Transverse colon (tissue), 4 donors: ENCODE measurements at regions not wholly inside any gene's neighbourhood (a gene's known extent, or its start where the extent isn't known, plus 50 kb on each side); places are given as distances from the start of the nearest gene placed in this dataset.

Experiments
- DNase-seq: peaks from one replicate; pipeline ENCODE4 v3.0.0-alpha.2; 2019
- H3K27ac ChIP-seq, 4 donors: fragments of 200-600 bp; sonication (generic); 2 replicates each; pipeline ENCODE4 v1.5.1; 2016 to 2018; ENCODE audit warnings: inconsistent platforms in 4 of 4
- H3K27me3 ChIP-seq: fragments of 200-600 bp; sonication (generic); 2 replicates; pipeline ENCODE4 v1.5.1; 2017; ENCODE audit warnings: inconsistent platforms
- H3K36me3 ChIP-seq, 4 donors: fragments of 200-600 bp; sonication (generic); 2 replicates each; pipeline ENCODE4 v1.5.1; 2017 to 2019; ENCODE audit warnings: inconsistent platforms in 4 of 4
- H3K4me1 ChIP-seq, 4 donors: fragments of 200-600 bp; sonication (generic); 2 replicates each; pipeline ENCODE4 v1.5.1; 2017 to 2020; ENCODE audit warnings: inconsistent platforms in 4 of 4
- H3K4me3 ChIP-seq, 4 donors: fragments of 200-600 bp; sonication (generic); 1 replicate in 1 of 4; 2 replicates in 3 of 4; pipeline versions ENCODE4 v1.5.1 to v1.6.1; 2017 to 2019; ENCODE audit warnings: inconsistent platforms in 4 of 4
- H3K9me3 ChIP-seq, 2 donors: fragments of 200-600 bp; sonication (generic); 2 replicates each; pipeline ENCODE4 v1.5.1; 2017 to 2019; ENCODE audit warnings: inconsistent platforms in 2 of 2
- EP300 ChIP-seq: sonication (generic); formaldehyde crosslinking; IDR thresholded peaks from one replicate; pipeline ENCODE4 v1.6.1; 2017; ENCODE audit warnings: antibody characterized with exemption, low read depth
- POLR2A ChIP-seq: fragments of 450-650 bp; IDR thresholded peaks from one replicate; pipeline ENCODE4 v1.6.1; 2016; ENCODE audit warnings: antibody characterized with exemption, mild to moderate bottlenecking, moderate library complexity
- POLR2AphosphoS5 ChIP-seq, 3 donors: sonication (generic); formaldehyde crosslinking; IDR thresholded peaks; one replicate each; pipeline ENCODE4 v1.6.1; 2016; ENCODE audit warnings: antibody characterized with exemption in 3 of 3
- WGBS, 2 donors: methylation state at CpG; one replicate each; pipeline ENCODE4 v1.1.5; 2018; ENCODE audit warnings: low coverage in 1 of 2; 5-methylcytosine and 5-hydroxymethylcytosine counted together
- in situ Hi-C, 4 donors: fragments of 200-750 bp; cut with MboI; loops; one replicate each; pipeline versions ENCODE4 v1.15.0 to v1.15.1; 2017; ENCODE audit warnings: low sequenced_read_pairs in 3 of 4, low pct_ligation_motif_present in 1 of 4, low pct_unique_long_range_greater_than_20kb in 1 of 4
- intact Hi-C: fragments of 100-400 bp; cut with DNase I; formaldehyde crosslinking; loops from one replicate; pipeline ENCODE4 v1.15.1; 2023; ENCODE audit warnings: low total_unique reads
- TF ChIP-seq, protein P1 (sequence below), 5 experiments: fragments of 200-600 bp in 3 of 5; fragments of 450-650 bp in 2 of 5; sonication (generic) in 3 of 5; IDR thresholded peaks; 1 replicate in 2 of 5; 2 replicates in 3 of 5; pipeline ENCODE4 v1.5.1; 2016 to 2017; ENCODE audit warnings: antibody characterized with exemption in 5 of 5, inconsistent platforms in 3 of 5, mild to moderate bottlenecking in 2 of 5, moderate library complexity in 1 of 5

DNA sequence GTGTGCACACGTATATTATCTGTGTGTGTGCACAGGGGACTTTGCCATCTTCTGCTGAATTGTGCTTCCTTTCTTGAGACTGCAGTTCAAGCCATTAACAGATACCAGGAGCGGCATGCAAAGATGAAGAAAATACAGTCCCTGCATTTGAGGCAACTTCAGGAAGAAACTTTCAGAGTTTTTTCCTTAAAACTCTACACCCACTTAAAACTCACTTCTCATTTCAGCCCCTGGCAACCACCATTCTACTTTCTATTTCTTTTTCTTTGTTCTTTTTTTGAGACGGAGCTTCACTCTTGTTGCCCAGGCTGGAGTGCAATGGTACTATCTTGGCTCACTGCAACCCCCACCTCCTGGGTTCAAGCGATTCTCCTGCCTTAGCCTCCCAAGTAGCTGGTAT is 448.9 kb upstream of the ZMIZ1 start:
- Histone ChIP-seq H3K4me1 (peaks cover 14 to 43% (median 36%) of the 10 kb centered on the region in 4 donors), H3K36me3 (no peaks in the 10 kb centered on the region), H3K9me3 (no peaks in the 10 kb centered on the region), H3K4me3 (no peak overlapping the region), H3K27ac (no peak overlapping the region), H3K27me3 (no peaks in the 10 kb centered on the region)
- WGBS, 2 donors: 69 to 73% methylated on average over 2 to 4 of the region's 4 CpGs
- in situ Hi-C loops (no loop called here), intact Hi-C loops (no loop called here)
- DNase-seq: no peak
- TF ChIP-seq, protein P1, sequence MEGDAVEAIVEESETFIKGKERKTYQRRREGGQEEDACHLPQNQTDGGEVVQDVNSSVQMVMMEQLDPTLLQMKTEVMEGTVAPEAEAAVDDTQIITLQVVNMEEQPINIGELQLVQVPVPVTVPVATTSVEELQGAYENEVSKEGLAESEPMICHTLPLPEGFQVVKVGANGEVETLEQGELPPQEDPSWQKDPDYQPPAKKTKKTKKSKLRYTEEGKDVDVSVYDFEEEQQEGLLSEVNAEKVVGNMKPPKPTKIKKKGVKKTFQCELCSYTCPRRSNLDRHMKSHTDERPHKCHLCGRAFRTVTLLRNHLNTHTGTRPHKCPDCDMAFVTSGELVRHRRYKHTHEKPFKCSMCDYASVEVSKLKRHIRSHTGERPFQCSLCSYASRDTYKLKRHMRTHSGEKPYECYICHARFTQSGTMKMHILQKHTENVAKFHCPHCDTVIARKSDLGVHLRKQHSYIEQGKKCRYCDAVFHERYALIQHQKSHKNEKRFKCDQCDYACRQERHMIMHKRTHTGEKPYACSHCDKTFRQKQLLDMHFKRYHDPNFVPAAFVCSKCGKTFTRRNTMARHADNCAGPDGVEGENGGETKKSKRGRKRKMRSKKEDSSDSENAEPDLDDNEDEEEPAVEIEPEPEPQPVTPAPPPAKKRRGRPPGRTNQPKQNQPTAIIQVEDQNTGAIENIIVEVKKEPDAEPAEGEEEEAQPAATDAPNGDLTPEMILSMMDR (IDR thresholded peaks at IDR 0.05): no peak
- TF ChIP-seq POLR2A (no peak), EP300 (no peak), POLR2AphosphoS5 (IDR thresholded peaks at IDR 0.05) (no peak)

DNA sequence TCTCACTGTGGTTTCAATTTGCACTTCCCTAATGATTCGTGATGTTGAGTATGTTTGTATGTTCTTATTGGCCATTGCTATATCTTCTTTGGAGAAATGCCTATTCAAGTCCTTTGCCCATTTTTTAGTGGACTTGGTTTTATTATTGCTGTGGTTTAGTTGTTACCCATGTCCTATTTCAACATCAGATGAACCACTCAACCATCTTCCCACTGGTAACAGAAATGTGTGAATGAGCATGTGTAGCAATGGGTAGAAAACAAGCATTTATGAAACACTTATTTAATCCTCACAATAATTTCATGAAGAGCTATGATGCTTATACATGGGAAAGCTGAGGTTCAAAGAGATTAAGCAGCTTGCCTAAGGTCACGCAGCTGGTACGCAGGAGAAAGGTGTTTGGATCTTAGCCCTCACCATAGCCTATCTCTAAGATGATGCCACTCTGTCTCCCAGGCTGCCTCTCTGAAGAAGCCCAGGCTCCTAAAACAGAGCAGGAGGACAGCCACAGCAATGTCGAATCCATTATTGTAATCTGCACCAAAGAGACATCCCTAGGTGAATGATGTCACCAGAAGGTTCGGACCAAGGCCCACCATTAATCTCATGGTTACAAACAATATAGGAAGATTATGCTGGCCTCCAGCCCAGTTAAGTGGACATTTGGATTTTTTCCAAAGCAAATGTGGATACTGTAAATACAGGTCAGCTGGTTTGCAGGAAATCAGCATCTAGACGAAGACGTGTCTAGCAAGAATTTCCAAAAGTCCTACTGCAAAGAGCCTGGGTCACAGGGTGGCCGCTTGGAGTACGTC is 447.6 kb upstream of the ZMIZ1 start:
- H3K4me1 ChIP-seq: peaks cover 14 to 43% (median 36%) of the 10 kb centered on the region in 4 donors
- no peak for TF ChIP-seq POLR2A
- TF ChIP-seq, protein P1 (IDR thresholded peaks at IDR 0.05): no peak
- no peak for TF ChIP-seq EP300
- no peak for TF ChIP-seq POLR2AphosphoS5 (IDR thresholded peaks at IDR 0.05)
- H3K27ac ChIP-seq: no peak overlapping the region
- intact Hi-C loops (no loop called here), in situ Hi-C loops (no loop called here)
- H3K27me3 ChIP-seq: no peaks in the 10 kb centered on the region
- WGBS, 2 donors: 68 to 69% methylated on average over 4 to 9 of the region's 9 CpGs
- H3K4me3 ChIP-seq: no peak overlapping the region
- no peaks in the 10 kb centered on the region for H3K9me3 ChIP-seq
- H3K36me3 ChIP-seq: no peaks in the 10 kb centered on the region
- no peak for DNase-seq

DNA sequence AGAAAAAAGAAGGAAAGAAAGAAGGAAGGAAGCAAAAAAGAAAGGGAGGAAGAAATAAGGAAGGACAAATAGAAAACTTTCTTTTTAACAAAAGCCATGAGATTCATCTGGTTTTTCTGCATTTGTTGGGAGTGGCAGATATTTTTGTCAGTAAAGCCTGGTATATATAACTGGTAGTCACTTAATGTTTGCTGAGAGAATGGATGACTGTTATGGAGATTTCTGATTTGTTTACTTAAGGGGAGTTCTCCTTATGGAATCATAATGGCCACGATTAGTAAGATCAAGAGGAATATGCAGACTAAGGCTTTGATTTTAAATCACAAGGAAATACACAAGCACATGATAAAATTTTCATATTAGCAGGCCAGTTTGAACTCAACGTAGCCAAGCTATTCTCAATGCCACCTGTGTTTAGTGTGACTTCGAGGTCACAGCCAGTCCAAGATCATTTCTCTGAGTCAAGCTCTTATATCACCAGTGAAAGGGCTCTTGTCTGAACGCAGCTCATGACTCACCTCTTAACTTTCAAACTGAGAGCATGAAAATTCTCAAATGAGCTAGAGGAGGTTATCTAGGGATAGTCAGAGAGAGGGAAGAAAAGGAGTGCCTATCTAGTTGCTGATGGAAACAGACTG is 445.1 kb upstream of the ZMIZ1 start:
- in situ Hi-C loops: no loop called here
- intact Hi-C loops: no loop called here
- Histone ChIP-seq H3K4me1 (peaks cover 13 to 30% (median 23%) of the 10 kb centered on the region in 4 donors), H3K36me3 (no peaks in the 10 kb centered on the region), H3K4me3 (no peak overlapping the region), H3K27ac (peak overlapping the region in 3 of 4 donors; percentile 28 to 42 (median 34)), H3K27me3 (no peaks in the 10 kb centered on the region), H3K9me3 (no peaks in the 10 kb centered on the region)
- DNase-seq: peak; percentile 21
- WGBS, 2 donors: 25 to 39% methylated on average over 4 of the region's 4 CpGs
- TF ChIP-seq EP300: no peak
- TF ChIP-seq, protein P1 (IDR thresholded peaks at IDR 0.05): no peak
- TF ChIP-seq POLR2A: no peak
- peak in 1 of 3 donors; percentile 23 for TF ChIP-seq POLR2AphosphoS5 (IDR thresholded peaks at IDR 0.05)

- intact Hi-C loops: no loop called here
- no peaks in the 10 kb centered on the region for H3K36me3 ChIP-seq
- in situ Hi-C loops: no loop called here
- TF ChIP-seq, protein P1 (IDR thresholded peaks at IDR 0.05): no peak
- TF ChIP-seq EP300: no peak
- TF ChIP-seq POLR2AphosphoS5 (IDR thresholded peaks at IDR 0.05): no peak
- TF ChIP-seq POLR2A: no peak
- H3K27me3 ChIP-seq: no peaks in the 10 kb centered on the region
- peaks cover 5 to 20% (median 12%) of the 10 kb centered on the region in 4 donors for H3K4me1 ChIP-seq
- no peak overlapping the region for H3K27ac ChIP-seq
- WGBS, 2 donors: 84% methylated on average over 2 of the region's 2 CpGs; no CpG with 5 or more reads in 1 of the 2 donors
- no peaks in the 10 kb centered on the region for H3K9me3 ChIP-seq
- H3K4me3 ChIP-seq: no peak overlapping the region
- DNase-seq: no peak
Observed at GRCh38 chr10:78624791-78625190, 444.0 kb upstream of the ZMIZ1 start.
